DND-41 (cell line): ENCODE measurements at regions not wholly inside any gene's neighbourhood (a gene's known extent, or its start where the extent isn't known, plus 50 kb on each side); places are given as distances from the start of the nearest gene placed in this dataset.
"Not testable (repeated sequence)": the region's sequence is repeated elsewhere in the genome, so short reads cannot be mapped to it uniquely, and the experiment has no call there.

Source experiments
- ATAC-seq: fragments of 200-7000 bp; cut with Tn5 transposase; 3 replicates; pipeline ENCODE4 v1.9.1; 2021; ENCODE audit warnings: low read depth; ENCODE audit not compliant: insufficient read depth
- DNase-seq: peaks from one replicate; pipeline ENCODE4 v3.0.0-alpha.2; 2020
- H2AFZ ChIP-seq: 2 replicates; pipeline ENCODE4 v1.6.0; 2012; ENCODE audit warnings: low read depth, low read length
- H3K27ac ChIP-seq: 2 replicates; pipeline ENCODE4 v1.5.1; 2012; ENCODE audit warnings: low read length, inconsistent platforms
- H3K27me3 ChIP-seq: fragments of 200-600 bp; sonication (generic); 2 replicates; pipeline ENCODE4 v1.6.0; 2012; ENCODE audit warnings: low read length, mild to moderate bottlenecking, inconsistent platforms; ENCODE audit not compliant: insufficient read depth, poor library complexity
- H3K36me3 ChIP-seq: 2 replicates; pipeline ENCODE4 v1.5.1; 2012; ENCODE audit warnings: low read length, inconsistent platforms; ENCODE audit not compliant: insufficient read depth
- H3K4me1 ChIP-seq: 2 replicates; pipeline ENCODE4 v1.5.1; 2012; ENCODE audit warnings: mild to moderate bottlenecking, low read length; ENCODE audit not compliant: insufficient read depth
- H3K4me2 ChIP-seq: 2 replicates; pipeline ENCODE4 v1.6.0; 2012; ENCODE audit warnings: mild to moderate bottlenecking, moderate library complexity, low read length, inconsistent platforms; ENCODE audit not compliant: insufficient read depth
- H3K4me3 ChIP-seq, 2 experiments: fragments of 200-600 bp in 1 of 2; shearing (Covaris generic) in 1 of 2; 2 replicates each; pipeline ENCODE4 v1.5.1; 2012 to 2016; ENCODE audit warnings: inconsistent platforms in 2 of 2, low read length in 2 of 2, mild to moderate bottlenecking in 2 of 2, low read depth in 1 of 2, moderate library complexity in 1 of 2
- H3K79me2 ChIP-seq: 2 replicates; pipeline ENCODE4 v1.6.0; 2012; ENCODE audit warnings: low read length, inconsistent platforms; ENCODE audit not compliant: insufficient read depth
- H3K9ac ChIP-seq: 2 replicates; pipeline ENCODE4 v1.6.0; 2012; ENCODE audit warnings: low read depth, mild to moderate bottlenecking, inconsistent platforms, low read length, moderate library complexity
- H3K9me3 ChIP-seq: 2 replicates; pipeline ENCODE4 v1.5.1; 2012; ENCODE audit warnings: low read length, moderate library complexity, mild to moderate bottlenecking, inconsistent platforms; ENCODE audit not compliant: insufficient read depth, severe bottlenecking
- H4K20me1 ChIP-seq: 2 replicates; pipeline ENCODE4 v1.6.0; 2012; ENCODE audit warnings: low read length; ENCODE audit not compliant: insufficient read depth
- EZH2 ChIP-seq: IDR thresholded peaks from 3 replicates; pipeline ENCODE4 v1.6.1; 2012; ENCODE audit warnings: borderline replicate concordance, low read depth, mild to moderate bottlenecking, moderate library complexity, low read length, inconsistent platforms; ENCODE audit not compliant: severe bottlenecking
- TF ChIP-seq, protein P1 (sequence below): IDR thresholded peaks from 2 replicates; pipeline ENCODE4 v1.5.1; 2012; ENCODE audit warnings: borderline replicate concordance, low read length, moderate library complexity, mild to moderate bottlenecking; ENCODE audit not compliant: poor library complexity, severe bottlenecking; ENCODE audit errors: extremely low read depth

DNA sequence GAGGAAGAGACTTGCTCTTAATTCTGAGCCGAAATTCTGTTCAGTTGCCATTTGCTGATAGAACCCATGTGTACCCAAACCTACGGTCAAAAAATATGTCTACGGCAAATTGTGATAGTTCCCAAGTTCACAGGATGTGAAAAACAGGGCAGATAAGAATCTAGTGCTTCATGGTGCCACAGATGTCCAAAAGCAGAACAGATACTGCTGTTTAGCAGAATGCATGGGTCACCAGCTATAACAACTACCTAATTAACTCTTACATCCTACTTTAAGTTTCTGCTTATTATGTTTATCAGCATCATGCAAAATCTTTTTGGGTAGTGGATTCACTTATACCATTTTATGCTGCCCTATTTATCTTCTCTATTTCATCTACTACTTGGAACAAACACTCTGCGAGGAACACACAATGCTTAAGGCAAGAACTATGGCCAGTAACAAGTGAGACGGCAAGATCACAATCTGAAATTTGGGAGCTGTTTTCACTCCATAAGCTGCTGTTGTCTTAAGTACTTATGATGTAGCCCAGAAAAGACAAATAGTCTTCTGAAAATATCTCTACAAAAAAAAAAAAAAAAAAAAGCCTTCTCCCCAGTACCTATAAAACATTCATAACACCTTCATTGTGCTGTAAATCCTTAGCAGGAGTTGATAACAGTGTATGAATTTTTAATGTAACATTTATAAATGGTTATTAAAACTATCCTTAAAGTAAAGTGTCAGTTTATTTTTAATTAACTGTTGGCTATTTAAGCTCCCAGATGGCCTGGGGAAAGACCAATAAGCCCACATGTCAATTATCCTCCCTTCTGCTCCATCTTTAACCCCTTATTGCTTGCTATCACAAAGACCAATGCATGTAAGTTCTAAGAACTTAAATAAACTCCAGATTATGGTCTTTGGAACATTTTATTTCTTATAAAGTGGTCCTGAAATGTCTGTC lies 232.3 kb downstream of the TLR4 start:
- no peaks in the 10 kb centered on the region for H3K79me2 ChIP-seq
- H3K36me3 ChIP-seq, result no peaks in the 10 kb centered on the region
- H3K4me2 ChIP-seq, result no peak overlapping the region
- no peak overlapping the region for H3K9ac ChIP-seq
- no peak overlapping the region for H2AFZ ChIP-seq
- no peak for DNase-seq
- no peak for ATAC-seq
- no peaks in the 10 kb centered on the region for H4K20me1 ChIP-seq
- no peaks in the 10 kb centered on the region for H3K9me3 ChIP-seq
- no peaks in the 10 kb centered on the region for H3K4me1 ChIP-seq
- H3K27ac ChIP-seq, result no peak overlapping the region
- no peak overlapping the region for H3K4me3 ChIP-seq
- no peak for TF ChIP-seq EZH2
- TF ChIP-seq, protein P1, sequence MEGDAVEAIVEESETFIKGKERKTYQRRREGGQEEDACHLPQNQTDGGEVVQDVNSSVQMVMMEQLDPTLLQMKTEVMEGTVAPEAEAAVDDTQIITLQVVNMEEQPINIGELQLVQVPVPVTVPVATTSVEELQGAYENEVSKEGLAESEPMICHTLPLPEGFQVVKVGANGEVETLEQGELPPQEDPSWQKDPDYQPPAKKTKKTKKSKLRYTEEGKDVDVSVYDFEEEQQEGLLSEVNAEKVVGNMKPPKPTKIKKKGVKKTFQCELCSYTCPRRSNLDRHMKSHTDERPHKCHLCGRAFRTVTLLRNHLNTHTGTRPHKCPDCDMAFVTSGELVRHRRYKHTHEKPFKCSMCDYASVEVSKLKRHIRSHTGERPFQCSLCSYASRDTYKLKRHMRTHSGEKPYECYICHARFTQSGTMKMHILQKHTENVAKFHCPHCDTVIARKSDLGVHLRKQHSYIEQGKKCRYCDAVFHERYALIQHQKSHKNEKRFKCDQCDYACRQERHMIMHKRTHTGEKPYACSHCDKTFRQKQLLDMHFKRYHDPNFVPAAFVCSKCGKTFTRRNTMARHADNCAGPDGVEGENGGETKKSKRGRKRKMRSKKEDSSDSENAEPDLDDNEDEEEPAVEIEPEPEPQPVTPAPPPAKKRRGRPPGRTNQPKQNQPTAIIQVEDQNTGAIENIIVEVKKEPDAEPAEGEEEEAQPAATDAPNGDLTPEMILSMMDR, result no peak
- no peaks in the 10 kb centered on the region for H3K27me3 ChIP-seq

DNA sequence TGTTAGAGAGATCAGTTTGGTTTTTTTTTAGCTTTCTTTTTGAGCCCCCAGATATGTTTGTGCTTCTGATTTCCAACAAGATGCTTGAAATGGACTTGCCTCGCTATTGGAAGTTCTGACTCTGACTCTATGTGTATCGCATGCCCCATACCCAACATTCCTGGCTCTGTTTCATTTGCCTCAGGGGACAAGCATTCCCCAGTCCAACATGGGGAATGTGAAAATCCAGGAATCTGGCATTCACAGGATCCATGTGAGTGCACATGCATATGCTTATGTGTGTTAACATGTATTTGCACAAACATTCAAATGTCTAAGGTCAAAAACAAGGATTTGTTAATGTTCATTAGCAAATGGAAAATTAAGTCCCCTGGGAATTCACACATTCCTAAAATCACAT lies 233.9 kb downstream of the TLR4 start:
- no peaks in the 10 kb centered on the region for H3K9me3 ChIP-seq
- H3K27ac ChIP-seq, result no peak overlapping the region
- TF ChIP-seq, protein P1, result no peak
- no peak for TF ChIP-seq EZH2
- no peak overlapping the region for H3K4me2 ChIP-seq
- H4K20me1 ChIP-seq, result no peaks in the 10 kb centered on the region
- DNase-seq, result no peak
- H3K79me2 ChIP-seq, result no peaks in the 10 kb centered on the region
- no peaks in the 10 kb centered on the region for H3K4me1 ChIP-seq
- H2AFZ ChIP-seq, result no peak overlapping the region
- H3K4me3 ChIP-seq, result no peak overlapping the region
- no peak overlapping the region for H3K9ac ChIP-seq
- ATAC-seq, result no peak
- no peaks in the 10 kb centered on the region for H3K36me3 ChIP-seq
- no peaks in the 10 kb centered on the region for H3K27me3 ChIP-seq

DNA sequence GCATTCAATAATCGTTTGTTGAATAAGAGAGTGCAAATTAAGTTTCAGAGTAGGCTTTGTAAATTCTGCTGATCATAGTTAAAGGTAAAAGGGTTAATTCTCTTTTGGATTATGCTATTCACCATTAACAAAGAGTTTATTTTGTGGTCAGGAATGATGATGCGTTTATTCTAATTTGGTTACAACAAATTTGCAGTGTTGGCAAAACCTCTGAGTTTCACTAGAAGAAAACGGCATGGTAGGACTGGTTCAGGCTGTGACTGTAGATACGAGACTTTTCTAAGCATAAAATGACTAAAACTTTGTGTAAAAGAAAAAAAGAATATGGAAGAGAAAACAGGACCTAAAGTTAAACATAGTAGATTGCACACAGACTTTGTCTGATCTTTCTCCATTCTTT lies 234.7 kb downstream of the TLR4 start:
- DNase-seq (no peak), ATAC-seq (no peak)
- Histone ChIP-seq H3K36me3 (no peaks in the 10 kb centered on the region), H3K79me2 (no peaks in the 10 kb centered on the region), H3K9me3 (no peaks in the 10 kb centered on the region), H3K4me3 (no peak overlapping the region), H3K4me1 (no peaks in the 10 kb centered on the region), H3K9ac (no peak overlapping the region), H3K27me3 (no peaks in the 10 kb centered on the region), H4K20me1 (no peaks in the 10 kb centered on the region), H3K4me2 (no peak overlapping the region), H2AFZ (no peak overlapping the region), H3K27ac (no peak overlapping the region)
- TF ChIP-seq, protein P1, result no peak
- no peak for TF ChIP-seq EZH2

DNA sequence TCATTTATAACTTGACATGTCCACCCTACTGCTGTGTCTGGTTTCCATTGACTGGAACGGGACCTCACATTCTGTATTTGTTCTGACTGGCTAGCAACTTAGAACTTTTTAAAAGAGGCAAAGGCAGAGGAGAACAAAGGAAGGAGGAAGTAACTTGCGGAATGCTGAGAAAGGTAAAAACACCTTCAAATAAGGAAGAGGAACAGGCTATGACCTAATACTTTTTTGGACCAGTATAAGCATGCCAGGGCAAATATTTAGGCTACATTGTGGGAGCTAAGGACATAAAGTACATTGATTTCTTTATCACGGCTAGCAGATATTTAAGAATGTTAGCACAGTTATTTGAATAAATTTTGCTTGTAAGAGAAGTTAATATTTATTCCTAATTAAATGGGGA lies 240.5 kb downstream of the TLR4 start:
- not testable (repeated sequence) for H3K4me3 ChIP-seq, H3K4me1 ChIP-seq, H3K27ac ChIP-seq, ATAC-seq, DNase-seq, H3K9ac ChIP-seq, H3K79me2 ChIP-seq, H3K27me3 ChIP-seq, H3K4me2 ChIP-seq, H3K9me3 ChIP-seq, H2AFZ ChIP-seq, H3K36me3 ChIP-seq, H4K20me1 ChIP-seq
